HEK293T (cell line): ENCODE measurements at regions not wholly inside any gene's neighbourhood (a gene's known extent, or its start where the extent isn't known, plus 50 kb on each side); places are given as distances from the start of the nearest gene placed in this dataset.

Experiments used
- CTCF ChIA-PET: fragments of 350-600 bp; formaldehyde crosslinking; extraction: SDS; loops from one replicate; lab custom pipeline; 2021; ENCODE audit warnings: antibody characterized with exemption, inconsistent platforms; lab: Yijun Ruan, JAX
- POLR2A ChIA-PET: fragments of 350-600 bp; formaldehyde crosslinking; extraction: SDS; loops from one replicate; lab custom pipeline; 2020; ENCODE audit warnings: antibody characterized with exemption, inconsistent platforms; lab: Yijun Ruan, JAX
- DNase-seq: peaks from one replicate; pipeline ENCODE4 v3.0.0; 2012; ENCODE audit warnings: mixed read lengths; ENCODE audit errors: extremely low spot score
- ARNT ChIP-seq: fragments of 450-650 bp; IDR thresholded peaks from 2 replicates; pipeline ENCODE4 v1.6.1; 2017; ENCODE audit warnings: mild to moderate bottlenecking
- BHLHE40 ChIP-seq: fragments of 450-650 bp; IDR thresholded peaks from 2 replicates; pipeline ENCODE4 v1.6.1; 2016; ENCODE audit warnings: mild to moderate bottlenecking, moderate library complexity, borderline replicate concordance
- CTBP1 ChIP-seq: fragments of 450-650 bp; IDR thresholded peaks from 2 replicates; pipeline ENCODE4 v1.6.1; 2016; ENCODE audit warnings: borderline replicate concordance
- ELF4 ChIP-seq: fragments of 450-650 bp; IDR thresholded peaks from 2 replicates; pipeline ENCODE4 v1.6.1; 2017; ENCODE audit warnings: antibody characterized with exemption
- FOXA1 ChIP-seq: fragments of 450-650 bp; IDR thresholded peaks from 2 replicates; pipeline ENCODE4 v1.6.1; 2016; ENCODE audit warnings: mild to moderate bottlenecking
- FOXK2 ChIP-seq: fragments of 450-650 bp; IDR thresholded peaks from 2 replicates; pipeline ENCODE4 v1.6.1; 2016; ENCODE audit warnings: mild to moderate bottlenecking
- FOXM1 ChIP-seq: fragments of 450-650 bp; IDR thresholded peaks from 2 replicates; pipeline ENCODE4 v1.6.1; 2017; ENCODE audit warnings: mild to moderate bottlenecking, borderline replicate concordance
- HDGF ChIP-seq: fragments of 450-650 bp; IDR thresholded peaks from 2 replicates; pipeline ENCODE4 v1.6.1; 2017; ENCODE audit warnings: antibody characterized with exemption, borderline replicate concordance
- L3MBTL2 ChIP-seq: fragments of 450-650 bp; conservative IDR thresholded peaks from 2 replicates; pipeline ENCODE4 v1.6.1; 2016; ENCODE audit warnings: mild to moderate bottlenecking
- LEF1 ChIP-seq: fragments of 450-650 bp; IDR thresholded peaks from 2 replicates; pipeline ENCODE4 v1.6.1; 2017; ENCODE audit warnings: mild to moderate bottlenecking, borderline replicate concordance
- NFRKB ChIP-seq: fragments of 450-650 bp; IDR thresholded peaks from 2 replicates; pipeline ENCODE4 v1.6.1; 2016; ENCODE audit warnings: mild to moderate bottlenecking, moderate library complexity
- SP1 ChIP-seq: fragments of 450-650 bp; IDR thresholded peaks from 2 replicates; pipeline ENCODE4 v1.6.1; 2017
- SUZ12 ChIP-seq: fragments of 450-650 bp; IDR thresholded peaks from 2 replicates; pipeline ENCODE4 v1.6.1; 2016; ENCODE audit warnings: mild to moderate bottlenecking
- TARDBP ChIP-seq: fragments of 450-650 bp; IDR thresholded peaks from 2 replicates; pipeline ENCODE4 v1.6.1; 2016
- ZNF384 ChIP-seq: fragments of 450-650 bp; IDR thresholded peaks from 2 replicates; pipeline ENCODE4 v1.6.1; 2016
- TF ChIP-seq, protein P1 (sequence below): fragments of 450-650 bp; IDR thresholded peaks from 2 replicates; pipeline ENCODE4 v1.6.1; 2016

DNA sequence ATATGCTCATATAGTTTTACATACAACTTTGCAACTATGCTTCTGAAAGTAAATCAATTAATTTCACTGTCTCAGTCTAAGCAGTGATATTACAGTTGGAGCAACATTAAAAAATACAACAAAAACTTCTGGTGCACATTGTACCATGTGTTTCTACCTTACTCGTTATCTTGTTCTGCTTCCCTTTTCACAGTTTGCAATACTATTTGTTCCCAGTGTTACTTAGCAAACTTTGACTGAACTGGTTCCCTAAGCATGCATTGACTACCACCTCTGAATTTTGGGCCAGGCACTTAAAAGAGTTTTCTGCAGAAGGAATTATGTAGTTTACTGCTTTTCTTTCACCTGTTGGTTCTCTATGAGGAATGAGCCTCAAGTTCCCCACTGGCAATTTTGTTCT, 152.7 kb downstream of the SEC61B start:
- CTCF ChIA-PET: no interaction called here
- DNase-seq: no peak
- TF ChIP-seq NFRKB (no peak), LEF1 (no peak), SP1 (no peak)
- POLR2A ChIA-PET: no interaction called here

DNA sequence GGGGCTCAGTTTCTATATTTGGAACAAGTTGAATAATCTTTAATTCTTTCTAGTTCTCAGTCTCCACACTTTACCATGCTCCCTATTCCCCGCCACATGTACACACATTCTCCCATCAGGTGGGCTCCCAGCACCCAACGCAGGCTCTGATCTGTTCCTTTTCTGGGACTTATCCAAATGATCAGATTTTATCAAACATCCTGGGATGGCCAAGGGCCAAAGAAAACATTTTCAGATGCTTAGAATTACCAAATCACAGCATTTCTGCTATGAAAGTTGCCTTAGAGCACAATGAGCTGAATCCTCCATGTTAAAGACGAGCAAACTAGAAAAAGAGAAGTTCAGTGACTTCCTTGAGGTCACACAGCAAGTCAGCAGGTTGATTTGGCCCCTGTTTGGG, 153.4 kb downstream of the SEC61B start:
- CTCF ChIA-PET: no interaction called here
- DNase-seq: no peak
- no peak for TF ChIP-seq CTBP1
- no peak for TF ChIP-seq FOXK2
- TF ChIP-seq TARDBP: no peak
- no peak for TF ChIP-seq ARNT
- TF ChIP-seq L3MBTL2: no peak
- TF ChIP-seq SP1: no peak
- TF ChIP-seq BHLHE40: no peak
- TF ChIP-seq LEF1: no peak
- no peak for TF ChIP-seq ELF4
- no peak for TF ChIP-seq FOXA1
- TF ChIP-seq, protein P1, sequence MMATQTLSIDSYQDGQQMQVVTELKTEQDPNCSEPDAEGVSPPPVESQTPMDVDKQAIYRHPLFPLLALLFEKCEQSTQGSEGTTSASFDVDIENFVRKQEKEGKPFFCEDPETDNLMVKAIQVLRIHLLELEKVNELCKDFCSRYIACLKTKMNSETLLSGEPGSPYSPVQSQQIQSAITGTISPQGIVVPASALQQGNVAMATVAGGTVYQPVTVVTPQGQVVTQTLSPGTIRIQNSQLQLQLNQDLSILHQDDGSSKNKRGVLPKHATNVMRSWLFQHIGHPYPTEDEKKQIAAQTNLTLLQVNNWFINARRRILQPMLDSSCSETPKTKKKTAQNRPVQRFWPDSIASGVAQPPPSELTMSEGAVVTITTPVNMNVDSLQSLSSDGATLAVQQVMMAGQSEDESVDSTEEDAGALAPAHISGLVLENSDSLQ: no peak
- TF ChIP-seq ZNF384: no peak
- no peak for TF ChIP-seq FOXM1
- no peak for TF ChIP-seq NFRKB
- no peak for TF ChIP-seq HDGF
- POLR2A ChIA-PET: no interaction called here

DNA sequence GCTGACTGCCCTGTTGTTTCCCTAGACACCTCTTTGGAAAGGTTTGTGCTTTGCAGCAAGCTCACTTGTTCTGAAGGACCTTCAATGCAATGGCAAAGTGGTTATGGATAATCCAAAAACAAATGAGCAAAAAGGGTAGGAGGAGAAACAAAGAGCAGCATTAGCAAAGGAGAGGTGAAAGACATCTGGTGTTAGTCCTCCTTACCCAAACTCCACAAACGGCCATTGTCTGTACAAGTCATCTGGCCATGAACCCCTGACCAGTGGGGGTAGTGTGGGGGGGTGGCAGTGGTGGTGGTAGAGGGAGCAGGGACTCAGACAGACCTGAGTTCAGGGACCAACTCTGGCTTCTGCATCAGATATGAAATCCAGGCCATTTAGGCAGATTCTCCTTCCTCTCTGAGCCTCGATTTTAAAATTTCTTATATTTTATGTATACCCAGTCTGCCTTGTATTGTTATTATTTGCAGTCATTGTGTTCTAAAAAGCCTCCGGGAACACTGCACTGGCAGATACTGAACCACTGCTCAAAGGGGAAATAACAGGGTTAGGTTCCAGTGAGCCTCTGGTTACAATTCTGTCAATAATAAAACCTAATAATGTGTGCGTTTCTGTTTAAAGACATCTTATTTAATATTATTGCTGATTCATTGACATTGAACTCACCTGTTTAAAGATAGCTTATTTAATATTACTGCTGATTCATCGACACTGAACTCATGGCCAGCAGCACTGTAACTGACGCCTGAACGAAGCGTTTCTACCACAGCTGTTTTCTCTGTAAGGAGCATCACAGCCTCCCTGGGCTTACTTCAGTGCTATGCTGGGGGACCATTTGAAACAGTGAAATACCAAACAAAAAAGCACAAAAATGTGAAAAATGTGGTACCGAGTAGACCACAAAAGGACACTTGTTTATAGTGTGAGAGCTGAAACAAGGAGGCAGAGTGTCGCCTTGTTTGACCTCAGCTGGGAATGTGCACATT, 156.0 kb downstream of the SEC61B start:
- DNase-seq: no peak
- TF ChIP-seq FOXM1 (no peak), CTBP1 (no peak), ARNT (no peak), SUZ12 (no peak), HDGF (no peak), ELF4 (no peak), LEF1 (no peak), BHLHE40 (no peak), TARDBP (no peak), SP1 (no peak), FOXK2 (no peak), NFRKB (no peak), ZNF384 (no peak), L3MBTL2 (no peak), FOXA1 (no peak)
- TF ChIP-seq, protein P1: no peak
- ChIA-PET POLR2A (no interaction called here), CTCF (no interaction called here)

DNA sequence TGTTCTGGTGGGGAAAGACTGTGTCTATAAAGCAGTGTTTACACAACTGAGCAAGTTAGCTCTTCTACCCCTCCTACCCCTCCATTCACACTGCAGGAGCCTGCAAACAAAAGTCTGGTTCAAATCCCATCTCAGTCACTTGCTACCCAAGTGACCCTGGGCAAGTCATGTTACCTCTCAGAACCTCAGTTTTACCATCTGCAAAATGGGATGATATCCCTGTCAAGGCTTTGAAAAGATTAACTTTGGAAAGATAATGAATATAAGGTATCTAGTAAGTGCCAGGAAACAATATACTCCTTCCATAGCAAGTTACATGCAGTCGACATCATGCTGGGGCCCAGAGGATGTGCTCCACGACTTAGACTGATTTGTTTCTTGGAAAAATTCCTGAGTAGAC, 161.5 kb downstream of the SEC61B start:
- ChIA-PET POLR2A (no interaction called here), CTCF (no interaction called here)
- no peak for DNase-seq
- TF ChIP-seq L3MBTL2 (no peak), FOXM1 (no peak), SP1 (no peak), NFRKB (no peak), SUZ12 (no peak), CTBP1 (no peak), ARNT (no peak), BHLHE40 (no peak), LEF1 (no peak), HDGF (no peak), ELF4 (no peak), ZNF384 (no peak), FOXA1 (no peak), TARDBP (no peak), FOXK2 (no peak)
- TF ChIP-seq, protein P1: no peak

DNA sequence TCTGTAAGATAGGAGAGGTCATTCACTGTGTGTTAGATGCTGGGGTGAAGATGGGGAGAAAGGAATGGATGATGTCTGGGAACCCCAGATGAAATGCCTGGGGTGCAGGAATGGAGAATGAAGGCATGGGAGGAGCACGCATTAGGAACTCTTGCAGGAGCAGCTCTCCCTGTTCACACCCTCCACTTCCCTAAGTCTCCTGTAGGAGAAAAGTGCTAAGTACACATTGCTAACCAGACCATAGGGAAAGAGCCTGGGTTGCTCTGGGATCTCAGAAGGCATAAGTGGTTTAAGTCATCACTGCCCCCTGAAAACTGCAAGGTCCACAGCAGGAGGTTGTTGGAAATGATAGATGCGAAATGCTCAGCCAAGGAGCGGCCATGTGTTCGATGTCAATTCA, 163.1 kb downstream of the SEC61B start:
- CTCF ChIA-PET: no interaction called here
- POLR2A ChIA-PET: no interaction called here
- TF ChIP-seq ZNF384 (no peak), BHLHE40 (no peak), SUZ12 (no peak), ARNT (no peak)
- DNase-seq: peak; percentile 21

DNA sequence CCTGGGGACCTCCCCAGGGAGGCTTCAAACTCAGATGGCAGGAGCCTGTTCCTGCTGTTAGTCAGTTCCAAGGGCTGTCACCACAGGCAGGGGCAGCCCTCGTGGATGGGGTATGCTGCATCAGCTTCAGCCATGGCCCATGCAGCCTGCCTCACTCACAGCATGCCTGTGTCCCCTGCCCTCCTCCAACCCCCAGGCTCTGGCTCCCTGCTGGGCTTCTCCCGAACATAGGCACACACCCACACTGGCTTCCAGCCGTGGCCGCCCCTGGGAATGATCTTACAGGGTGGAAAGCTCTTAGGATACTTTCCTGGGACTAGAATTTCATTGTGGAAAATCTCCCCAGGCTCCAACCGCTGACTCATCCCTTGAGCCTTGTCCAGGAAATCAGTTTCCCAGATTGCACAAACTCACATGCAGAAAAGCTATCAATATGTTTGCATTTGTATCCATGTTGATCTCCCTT, 163.8 kb downstream of the SEC61B start:
- peak; percentile 14 for DNase-seq
- ChIA-PET CTCF (interaction anchor here (0.6 kb wide), 2 partner anchors 14 to 88 kb away, joined by 3 read pairs; no protein-coding TSS in a partner anchor), POLR2A (no interaction called here)
- TF ChIP-seq ELF4: no peak
